Middle frontal gyrus (tissue), 1 donor: ENCODE measurements at regions not wholly inside any gene's neighbourhood (a gene's known extent, or its start where the extent isn't known, plus 50 kb on each side); places are given as distances from the start of the nearest gene placed in this dataset.
"Not testable (repeated sequence)": the region's sequence is repeated elsewhere in the genome, so short reads cannot be mapped to it uniquely, and the experiment has no call there.

ENCODE experiments used
- DNase-seq: peaks from one replicate; pipeline ENCODE4 v3.0.0-alpha.2; 2015; ENCODE audit warnings: low spot score; ENCODE audit errors: extremely low spot score

- DNase-seq = no peak
Observed at GRCh38 chr7:20083781-20084180, 133.4 kb downstream of the MACC1 start.

- no peak for DNase-seq
Observed at GRCh38 chr7:20079080-20079479, 138.1 kb downstream of the MACC1 start.

GRCh38 chr7:20076835-20077234 is 140.3 kb downstream of the MACC1 start:
- no peak for DNase-seq

GRCh38 chr7:20075992-20076820 is 141.0 kb downstream of the MACC1 start:
- DNase-seq = no peak

- no peak for DNase-seq
Observed at GRCh38 chr7:20075440-20075839, 141.7 kb downstream of the MACC1 start.

GRCh38 chr7:20068004-20068403 is 149.2 kb downstream of the MACC1 start:
- not testable (repeated sequence) for DNase-seq

GRCh38 chr7:20064974-20065862 is 152.0 kb downstream of the MACC1 start:
- no peak for DNase-seq

GRCh38 chr7:20064181-20064970 is 152.8 kb downstream of the MACC1 start:
- no peak for DNase-seq

GRCh38 chr7:20063644-20064043 is 153.5 kb downstream of the MACC1 start:
- DNase-seq = no peak

GRCh38 chr7:20062932-20063331 is 154.3 kb downstream of the MACC1 start:
- DNase-seq = no peak

- DNase-seq = no peak
Observed at GRCh38 chr7:20053334-20054104, 163.7 kb downstream of the MACC1 start.

- no peak for DNase-seq
Observed at GRCh38 chr7:20050241-20050966, 166.8 kb downstream of the MACC1 start.

GRCh38 chr7:20038676-20039075 is 178.5 kb downstream of the MACC1 start:
- DNase-seq = no peak

- DNase-seq = no peak
Observed at GRCh38 chr7:20035279-20035875, 181.8 kb downstream of the MACC1 start.

GRCh38 chr7:20033621-20034400 is 183.4 kb downstream of the MACC1 start:
- DNase-seq = no peak

- no peak for DNase-seq
Observed at GRCh38 chr7:20032741-20033140, 184.4 kb downstream of the MACC1 start.

GRCh38 chr7:20030915-20031362 is 186.2 kb downstream of the MACC1 start:
- DNase-seq = no peak

- DNase-seq = no peak
Observed at GRCh38 chr7:20030417-20030816, 186.8 kb downstream of the MACC1 start.

- no peak for DNase-seq
Observed at GRCh38 chr7:20026762-20027161, 190.4 kb downstream of the MACC1 start.
